HEK293 (cell line): ENCODE measurements at regions not wholly inside any gene's neighbourhood (a gene's known extent, or its start where the extent isn't known, plus 50 kb on each side); places are given as distances from the start of the nearest gene placed in this dataset.

Experiments
- HOXA7 ChIP-seq: sonication (generic); formaldehyde crosslinking; IDR thresholded peaks from 2 replicates; pipeline ENCODE4 v1.8.1; 2022; ENCODE audit warnings: missing genetic modification reagents, borderline replicate concordance
- TCF7L2 ChIP-seq: IDR thresholded peaks from 2 replicates; pipeline ENCODE4 v1.6.1; 2011; ENCODE audit warnings: low read depth, mild to moderate bottlenecking, inconsistent platforms, low read length, moderate library complexity, borderline replicate concordance
- ZNF292 ChIP-seq: fragments of 450-650 bp; formaldehyde crosslinking; IDR thresholded peaks from 2 replicates; pipeline ENCODE4 v1.5.1; 2016; ENCODE audit warnings: low read depth, missing biosample characterization, missing genetic modification characterization, borderline replicate concordance
- ZNF350 ChIP-seq: fragments of 450-650 bp; formaldehyde crosslinking; IDR thresholded peaks from 2 replicates; pipeline ENCODE4 v1.5.0; 2017; ENCODE audit warnings: missing biosample characterization, mild to moderate bottlenecking, missing genetic modification characterization
- ZNF596 ChIP-seq: fragments of 450-650 bp; IDR thresholded peaks from 2 replicates; pipeline ENCODE4 v1.5.0; 2018; ENCODE audit warnings: missing biosample characterization, mild to moderate bottlenecking, missing genetic modification characterization, moderate library complexity
- ZNF670 ChIP-seq: fragments of 450-650 bp; formaldehyde crosslinking; IDR thresholded peaks from 2 replicates; pipeline ENCODE4 v1.5.1; 2016; ENCODE audit warnings: missing biosample characterization, missing genetic modification characterization, low read depth
- TF ChIP-seq, protein P1 (sequence below): fragments of 450-650 bp; formaldehyde crosslinking; IDR thresholded peaks from 2 replicates; pipeline ENCODE4 v1.5.1; 2016; ENCODE audit warnings: missing biosample characterization, missing genetic modification characterization
- TF ChIP-seq, protein P2 (sequence below): fragments of 450-650 bp; formaldehyde crosslinking; IDR thresholded peaks from 2 replicates; pipeline ENCODE4 v1.5.1; 2016; ENCODE audit warnings: missing biosample characterization, missing genetic modification characterization
- TF ChIP-seq, protein P3 (sequence below): fragments of 450-650 bp; formaldehyde crosslinking; IDR thresholded peaks from 2 replicates; pipeline ENCODE4 v1.5.1; 2016; ENCODE audit warnings: missing biosample characterization, missing genetic modification characterization
- TF ChIP-seq, protein P4 (sequence below): fragments of 450-650 bp; formaldehyde crosslinking; IDR thresholded peaks from 2 replicates; pipeline ENCODE4 v1.5.1; 2016; ENCODE audit warnings: missing biosample characterization, missing genetic modification characterization

DNA sequence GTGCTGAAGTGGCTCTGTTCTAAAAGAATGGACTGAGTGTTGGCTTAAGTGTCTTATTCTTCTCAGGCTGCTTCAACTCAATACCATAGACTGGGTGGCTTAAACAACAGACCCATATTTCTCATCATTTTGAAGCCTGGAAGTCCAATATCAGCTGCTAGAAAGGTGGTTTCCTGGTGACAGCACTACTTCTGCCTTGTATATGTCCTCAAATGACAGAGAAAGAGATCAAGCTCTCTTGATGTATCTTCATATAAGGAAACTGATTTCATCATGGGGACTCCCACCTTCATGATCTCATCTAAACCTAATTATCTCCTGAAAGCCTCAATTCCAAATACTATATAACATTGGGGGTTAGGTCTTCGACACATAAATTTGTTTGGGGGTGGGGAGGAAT, 449.7 kb upstream of the DSEL start:
- TF ChIP-seq, protein P1, sequence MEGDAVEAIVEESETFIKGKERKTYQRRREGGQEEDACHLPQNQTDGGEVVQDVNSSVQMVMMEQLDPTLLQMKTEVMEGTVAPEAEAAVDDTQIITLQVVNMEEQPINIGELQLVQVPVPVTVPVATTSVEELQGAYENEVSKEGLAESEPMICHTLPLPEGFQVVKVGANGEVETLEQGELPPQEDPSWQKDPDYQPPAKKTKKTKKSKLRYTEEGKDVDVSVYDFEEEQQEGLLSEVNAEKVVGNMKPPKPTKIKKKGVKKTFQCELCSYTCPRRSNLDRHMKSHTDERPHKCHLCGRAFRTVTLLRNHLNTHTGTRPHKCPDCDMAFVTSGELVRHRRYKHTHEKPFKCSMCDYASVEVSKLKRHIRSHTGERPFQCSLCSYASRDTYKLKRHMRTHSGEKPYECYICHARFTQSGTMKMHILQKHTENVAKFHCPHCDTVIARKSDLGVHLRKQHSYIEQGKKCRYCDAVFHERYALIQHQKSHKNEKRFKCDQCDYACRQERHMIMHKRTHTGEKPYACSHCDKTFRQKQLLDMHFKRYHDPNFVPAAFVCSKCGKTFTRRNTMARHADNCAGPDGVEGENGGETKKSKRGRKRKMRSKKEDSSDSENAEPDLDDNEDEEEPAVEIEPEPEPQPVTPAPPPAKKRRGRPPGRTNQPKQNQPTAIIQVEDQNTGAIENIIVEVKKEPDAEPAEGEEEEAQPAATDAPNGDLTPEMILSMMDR (tag by site-specific recombination), result no peak
- TF ChIP-seq, protein P2, sequence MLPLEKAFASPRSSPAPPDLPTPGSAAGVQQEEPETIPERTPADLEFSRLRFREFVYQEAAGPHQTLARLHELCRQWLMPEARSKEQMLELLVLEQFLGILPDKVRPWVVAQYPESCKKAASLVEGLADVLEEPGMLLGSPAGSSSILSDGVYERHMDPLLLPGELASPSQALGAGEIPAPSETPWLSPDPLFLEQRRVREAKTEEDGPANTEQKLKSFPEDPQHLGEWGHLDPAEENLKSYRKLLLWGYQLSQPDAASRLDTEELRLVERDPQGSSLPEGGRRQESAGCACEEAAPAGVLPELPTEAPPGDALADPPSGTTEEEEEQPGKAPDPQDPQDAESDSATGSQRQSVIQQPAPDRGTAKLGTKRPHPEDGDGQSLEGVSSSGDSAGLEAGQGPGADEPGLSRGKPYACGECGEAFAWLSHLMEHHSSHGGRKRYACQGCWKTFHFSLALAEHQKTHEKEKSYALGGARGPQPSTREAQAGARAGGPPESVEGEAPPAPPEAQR (tag by site-specific recombination), result no peak
- TF ChIP-seq ZNF670 (tag by site-specific recombination) (no peak), TCF7L2 (no peak), ZNF350 (tag by site-specific recombination) (no peak), ZNF596 (tag by site-specific recombination) (no peak), ZNF292 (tag by site-specific recombination) (no peak), HOXA7 (no peak)
- TF ChIP-seq, protein P3, sequence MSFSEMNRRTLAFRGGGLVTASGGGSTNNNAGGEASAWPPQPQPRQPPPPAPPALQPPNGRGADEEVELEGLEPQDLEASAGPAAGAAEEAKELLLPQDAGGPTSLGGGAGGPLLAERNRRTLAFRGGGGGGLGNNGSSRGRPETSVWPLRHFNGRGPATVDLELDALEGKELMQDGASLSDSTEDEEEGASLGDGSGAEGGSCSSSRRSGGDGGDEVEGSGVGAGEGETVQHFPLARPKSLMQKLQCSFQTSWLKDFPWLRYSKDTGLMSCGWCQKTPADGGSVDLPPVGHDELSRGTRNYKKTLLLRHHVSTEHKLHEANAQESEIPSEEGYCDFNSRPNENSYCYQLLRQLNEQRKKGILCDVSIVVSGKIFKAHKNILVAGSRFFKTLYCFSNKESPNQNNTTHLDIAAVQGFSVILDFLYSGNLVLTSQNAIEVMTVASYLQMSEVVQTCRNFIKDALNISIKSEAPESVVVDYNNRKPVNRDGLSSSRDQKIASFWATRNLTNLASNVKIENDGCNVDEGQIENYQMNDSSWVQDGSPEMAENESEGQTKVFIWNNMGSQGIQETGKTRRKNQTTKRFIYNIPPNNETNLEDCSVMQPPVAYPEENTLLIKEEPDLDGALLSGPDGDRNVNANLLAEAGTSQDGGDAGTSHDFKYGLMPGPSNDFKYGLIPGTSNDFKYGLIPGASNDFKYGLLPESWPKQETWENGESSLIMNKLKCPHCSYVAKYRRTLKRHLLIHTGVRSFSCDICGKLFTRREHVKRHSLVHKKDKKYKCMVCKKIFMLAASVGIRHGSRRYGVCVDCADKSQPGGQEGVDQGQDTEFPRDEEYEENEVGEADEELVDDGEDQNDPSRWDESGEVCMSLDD, result no peak
- TF ChIP-seq, protein P4, sequence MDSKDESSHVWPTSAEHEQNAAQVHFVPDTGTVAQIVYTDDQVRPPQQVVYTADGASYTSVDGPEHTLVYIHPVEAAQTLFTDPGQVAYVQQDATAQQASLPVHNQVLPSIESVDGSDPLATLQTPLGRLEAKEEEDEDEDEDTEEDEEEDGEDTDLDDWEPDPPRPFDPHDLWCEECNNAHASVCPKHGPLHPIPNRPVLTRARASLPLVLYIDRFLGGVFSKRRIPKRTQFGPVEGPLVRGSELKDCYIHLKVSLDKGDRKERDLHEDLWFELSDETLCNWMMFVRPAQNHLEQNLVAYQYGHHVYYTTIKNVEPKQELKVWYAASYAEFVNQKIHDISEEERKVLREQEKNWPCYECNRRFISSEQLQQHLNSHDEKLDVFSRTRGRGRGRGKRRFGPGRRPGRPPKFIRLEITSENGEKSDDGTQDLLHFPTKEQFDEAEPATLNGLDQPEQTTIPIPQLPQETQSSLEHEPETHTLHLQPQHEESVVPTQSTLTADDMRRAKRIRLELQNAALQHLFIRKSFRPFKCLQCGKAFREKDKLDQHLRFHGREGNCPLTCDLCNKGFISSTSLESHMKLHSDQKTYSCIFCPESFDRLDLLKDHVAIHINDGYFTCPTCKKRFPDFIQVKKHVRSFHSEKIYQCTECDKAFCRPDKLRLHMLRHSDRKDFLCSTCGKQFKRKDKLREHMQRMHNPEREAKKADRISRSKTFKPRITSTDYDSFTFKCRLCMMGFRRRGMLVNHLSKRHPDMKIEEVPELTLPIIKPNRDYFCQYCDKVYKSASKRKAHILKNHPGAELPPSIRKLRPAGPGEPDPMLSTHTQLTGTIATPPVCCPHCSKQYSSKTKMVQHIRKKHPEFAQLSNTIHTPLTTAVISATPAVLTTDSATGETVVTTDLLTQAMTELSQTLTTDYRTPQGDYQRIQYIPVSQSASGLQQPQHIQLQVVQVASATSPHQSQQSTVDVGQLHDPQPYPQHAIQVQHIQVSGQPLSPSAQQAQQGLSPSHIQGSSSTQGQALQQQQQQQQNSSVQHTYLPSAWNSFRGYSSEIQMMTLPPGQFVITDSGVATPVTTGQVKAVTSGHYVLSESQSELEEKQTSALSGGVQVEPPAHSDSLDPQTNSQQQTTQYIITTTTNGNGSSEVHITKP (tag by site-specific recombination), result no peak
